OCI-LY1 (cell line): ENCODE measurements at regions not wholly inside any gene's neighbourhood (a gene's known extent, or its start where the extent isn't known, plus 50 kb on each side); places are given as distances from the start of the nearest gene placed in this dataset.

ENCODE experiments used
- EZH2 ChIP-seq: fragments of 200-600 bp; sonication (generic), shearing (Covaris generic); IDR thresholded peaks from 2 replicates; pipeline ENCODE4 v1.8.0; 2017; ENCODE audit warnings: borderline replicate concordance, mixed run types, mild to moderate bottlenecking, antibody characterized with exemption, low read length, moderate library complexity, mixed read lengths
- TF ChIP-seq, protein P1 (sequence below): fragments of 200-600 bp; sonication (generic), shearing (Covaris generic); IDR thresholded peaks from 2 replicates; pipeline ENCODE4 v1.5.1; 2017; ENCODE audit warnings: mild to moderate bottlenecking, antibody characterized with exemption, low read length, moderate library complexity, mixed read lengths

GRCh38 chr18:76055578-76055977 is 439.5 kb downstream of the ZNF516 start:
- TF ChIP-seq, protein P1, sequence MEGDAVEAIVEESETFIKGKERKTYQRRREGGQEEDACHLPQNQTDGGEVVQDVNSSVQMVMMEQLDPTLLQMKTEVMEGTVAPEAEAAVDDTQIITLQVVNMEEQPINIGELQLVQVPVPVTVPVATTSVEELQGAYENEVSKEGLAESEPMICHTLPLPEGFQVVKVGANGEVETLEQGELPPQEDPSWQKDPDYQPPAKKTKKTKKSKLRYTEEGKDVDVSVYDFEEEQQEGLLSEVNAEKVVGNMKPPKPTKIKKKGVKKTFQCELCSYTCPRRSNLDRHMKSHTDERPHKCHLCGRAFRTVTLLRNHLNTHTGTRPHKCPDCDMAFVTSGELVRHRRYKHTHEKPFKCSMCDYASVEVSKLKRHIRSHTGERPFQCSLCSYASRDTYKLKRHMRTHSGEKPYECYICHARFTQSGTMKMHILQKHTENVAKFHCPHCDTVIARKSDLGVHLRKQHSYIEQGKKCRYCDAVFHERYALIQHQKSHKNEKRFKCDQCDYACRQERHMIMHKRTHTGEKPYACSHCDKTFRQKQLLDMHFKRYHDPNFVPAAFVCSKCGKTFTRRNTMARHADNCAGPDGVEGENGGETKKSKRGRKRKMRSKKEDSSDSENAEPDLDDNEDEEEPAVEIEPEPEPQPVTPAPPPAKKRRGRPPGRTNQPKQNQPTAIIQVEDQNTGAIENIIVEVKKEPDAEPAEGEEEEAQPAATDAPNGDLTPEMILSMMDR, result no peak
- no peak for TF ChIP-seq EZH2
